Gastroesophageal sphincter (tissue), 4 donors: ENCODE measurements at regions not wholly inside any gene's neighbourhood (a gene's known extent, or its start where the extent isn't known, plus 50 kb on each side); places are given as distances from the start of the nearest gene placed in this dataset.

Experiments used
- ATAC-seq: fragments of 150-250 bp; one replicate; pipeline ENCODE4 v1.9.1; 2016; ENCODE audit warnings: mild to moderate bottlenecking, moderate library complexity
- H3K27ac ChIP-seq, 4 donors: fragments of 200-600 bp; sonication (generic) in 3 of 4; 1 replicate in 3 of 4; 2 replicates in 1 of 4; pipeline ENCODE4 v1.5.1; 2016 to 2019
- H3K27me3 ChIP-seq: fragments of 200-600 bp; sonication (generic); one replicate; pipeline ENCODE4 v1.5.1; 2019
- H3K36me3 ChIP-seq, 2 donors: fragments of 200-600 bp; sonication (generic); one replicate each; pipeline ENCODE4 v1.5.1; 2019; ENCODE audit warnings: control low read depth in 1 of 2
- H3K4me1 ChIP-seq, 3 donors: fragments of 200-600 bp; sonication (generic); 1 replicate in 2 of 3; 2 replicates in 1 of 3; pipeline ENCODE4 v1.5.1; 2016 to 2019; ENCODE audit warnings: control low read depth in 2 of 3
- H3K4me3 ChIP-seq, 2 donors: fragments of 200-600 bp; sonication (generic); one replicate each; pipeline ENCODE4 v1.5.1; 2019; ENCODE audit warnings: mild to moderate bottlenecking in 1 of 2, moderate library complexity in 1 of 2
- H3K9me3 ChIP-seq, 3 donors: fragments of 200-600 bp; sonication (generic); one replicate each; pipeline ENCODE4 v1.5.1; 2017 to 2019; ENCODE audit warnings: control low read depth in 2 of 3
- CTCF ChIP-seq, 4 experiments: fragments of 200-600 bp in 2 of 4; fragments of 450-650 bp in 2 of 4; sonication (generic) in 1 of 4; IDR thresholded peaks; one replicate each; pipeline ENCODE4 v1.5.1; 2017 to 2019; ENCODE audit warnings: antibody characterized with exemption in 4 of 4, mild to moderate bottlenecking in 2 of 4, moderate library complexity in 2 of 4
- EP300 ChIP-seq: sonication (generic); formaldehyde crosslinking; IDR thresholded peaks from one replicate; pipeline ENCODE4 v1.6.1; 2017; ENCODE audit warnings: antibody characterized with exemption, mild to moderate bottlenecking
- POLR2A ChIP-seq, 2 donors: fragments of 450-650 bp; IDR thresholded peaks; one replicate each; pipeline ENCODE4 v1.6.1; 2017; ENCODE audit warnings: antibody characterized with exemption in 2 of 2, mild to moderate bottlenecking in 2 of 2, moderate library complexity in 1 of 2
- POLR2AphosphoS5 ChIP-seq: sonication (generic); formaldehyde crosslinking; IDR thresholded peaks from one replicate; pipeline ENCODE4 v1.6.1; 2017; ENCODE audit warnings: antibody characterized with exemption
- WGBS, 2 donors: methylation state at CpG; one replicate each; pipeline ENCODE4 v1.1.5; 2018; ENCODE audit warnings: low coverage in 1 of 2; 5-methylcytosine and 5-hydroxymethylcytosine counted together

GRCh38 chr2:107195631-107196030 lies 309.7 kb upstream of the ST6GAL2 start:
- Histone ChIP-seq H3K27ac (no peak overlapping the region), H3K4me3 (no peak overlapping the region), H3K9me3 (no peaks in the 10 kb centered on the region), H3K36me3 (no peaks in the 10 kb centered on the region), H3K27me3 (no peaks in the 10 kb centered on the region), H3K4me1 (no peaks in the 10 kb centered on the region)
- TF ChIP-seq EP300 (no peak), CTCF (IDR thresholded peaks at IDR 0.05) (no peak), POLR2A (IDR thresholded peaks at IDR 0.05) (no peak), POLR2AphosphoS5 (no peak)
- no CpG with 5 or more reads among the region's 3 CpGs for WGBS, 2 donors
- peak; percentile 13 for ATAC-seq

- 46 to 91% methylated on average over 3 to 4 of the region's 5 CpGs for WGBS, 2 donors
- H3K27me3 ChIP-seq, result no peaks in the 10 kb centered on the region
- no peaks in the 10 kb centered on the region for H3K36me3 ChIP-seq
- TF ChIP-seq POLR2AphosphoS5, result no peak
- no peak for ATAC-seq
- H3K9me3 ChIP-seq, result no peaks in the 10 kb centered on the region
- H3K4me1 ChIP-seq, result no peaks in the 10 kb centered on the region
- H3K4me3 ChIP-seq, result no peak overlapping the region
- H3K27ac ChIP-seq, result no peak overlapping the region
Observed at GRCh38 chr2:107197594-107198294, 311.8 kb upstream of the ST6GAL2 start.

GRCh38 chr2:107202962-107203591 lies 317.1 kb upstream of the ST6GAL2 start:
- 21 to 42% methylated on average over 2 of the region's 2 CpGs for WGBS, 2 donors
- TF ChIP-seq POLR2AphosphoS5 (no peak), CTCF (IDR thresholded peaks at IDR 0.05) (no peak), EP300 (no peak), POLR2A (IDR thresholded peaks at IDR 0.05) (no peak)
- no peaks in the 10 kb centered on the region for H3K27me3 ChIP-seq

GRCh38 chr2:107215401-107216350 lies 329.7 kb upstream of the ST6GAL2 start:
- H3K27me3 ChIP-seq, result no peaks in the 10 kb centered on the region
- TF ChIP-seq EP300 (no peak), CTCF (IDR thresholded peaks at IDR 0.05) (no peak), POLR2AphosphoS5 (no peak)
- H3K4me3 ChIP-seq, result no peak overlapping the region
- no peaks in the 10 kb centered on the region for H3K4me1 ChIP-seq
- no peak overlapping the region for H3K27ac ChIP-seq
- no peak for ATAC-seq
- 50 to 68% methylated on average over 5 to 7 of the region's 9 CpGs for WGBS, 2 donors
- H3K9me3 ChIP-seq, result no peaks in the 10 kb centered on the region
- no peaks in the 10 kb centered on the region for H3K36me3 ChIP-seq

More at GRCh38 chr2:107202962-107203591, 317.1 kb upstream of the ST6GAL2 start:
- Histone ChIP-seq H3K9me3 (no peaks in the 10 kb centered on the region), H3K4me1 (no peaks in the 10 kb centered on the region), H3K27ac (no peak overlapping the region), H3K36me3 (no peaks in the 10 kb centered on the region), H3K4me3 (no peak overlapping the region)
- no peak for ATAC-seq

GRCh38 chr2:107218208-107218607 lies 332.2 kb upstream of the ST6GAL2 start:
- TF ChIP-seq POLR2AphosphoS5 (no peak), EP300 (no peak), POLR2A (IDR thresholded peaks at IDR 0.05) (no peak), CTCF (IDR thresholded peaks at IDR 0.05) (no peak)

More at GRCh38 chr2:107218208-107218607, 332.2 kb upstream of the ST6GAL2 start:
- ATAC-seq, result no peak
- H3K4me3 ChIP-seq, result no peak overlapping the region
- H3K4me1 ChIP-seq, result no peaks in the 10 kb centered on the region
- no peak overlapping the region for H3K27ac ChIP-seq
- H3K27me3 ChIP-seq, result no peaks in the 10 kb centered on the region
- no peaks in the 10 kb centered on the region for H3K36me3 ChIP-seq
- 86 to 91% methylated on average over 1 of the region's 1 CpG for WGBS, 2 donors
- no peaks in the 10 kb centered on the region for H3K9me3 ChIP-seq
